ENCODE measurements at regions not wholly inside any gene's neighbourhood (a gene's known extent, or its start where the extent isn't known, plus 50 kb on each side); places are given as distances from the start of the nearest gene placed in this dataset.

- TF ChIP-seq USF1 (IDR thresholded peaks at IDR 0.05) (no peak), TEAD4 (IDR thresholded peaks at IDR 0.05) (no peak), EP300 (IDR thresholded peaks at IDR 0.05; ENCODE audit: borderline replicate concordance) (no peak), CREB1 (IDR thresholded peaks at IDR 0.05; ENCODE audit: low read depth) (no peak)
Observed at GRCh38 chr18:25898965-25899364, 191.4 kb downstream of the SS18 start.

- no peak for TF ChIP-seq ZBTB7A (IDR thresholded peaks at IDR 0.05; ENCODE audit: low read depth)
- TF ChIP-seq NFIC (IDR thresholded peaks at IDR 0.05) = no peak
- TF ChIP-seq CREB1 (IDR thresholded peaks at IDR 0.05; ENCODE audit: low read depth) = no peak
- no peak for TF ChIP-seq TEAD4 (IDR thresholded peaks at IDR 0.05)
- no peak for TF ChIP-seq TAF1 (IDR thresholded peaks at IDR 0.05; ENCODE audit: low read depth)
- no peak for TF ChIP-seq FOXM1 (IDR thresholded peaks at IDR 0.05; ENCODE audit: borderline replicate concordance, low read depth)
- TF ChIP-seq MAX (IDR thresholded peaks at IDR 0.05) = no peak
- no peak for TF ChIP-seq YY1 (IDR thresholded peaks at IDR 0.05; ENCODE audit: low read depth)
- TF ChIP-seq EP300 (IDR thresholded peaks at IDR 0.05; ENCODE audit: borderline replicate concordance) = no peak
- TF ChIP-seq USF1 (IDR thresholded peaks at IDR 0.05) = no peak
- TF ChIP-seq CEBPB (IDR thresholded peaks at IDR 0.05) = no peak
- no peak for TF ChIP-seq REST (IDR thresholded peaks at IDR 0.05; ENCODE audit: low read depth)
- no peak for TF ChIP-seq TCF12 (IDR thresholded peaks at IDR 0.05; ENCODE audit: low read depth)
- TF ChIP-seq RAD21 (IDR thresholded peaks at IDR 0.05; ENCODE audit: low read depth) = no peak
- TF ChIP-seq EGR1 (IDR thresholded peaks at IDR 0.05) = no peak
Observed at GRCh38 chr18:25896956-25897355, 193.5 kb downstream of the SS18 start.

- TF ChIP-seq RAD21 (IDR thresholded peaks at IDR 0.05; ENCODE audit: low read depth) = peak; percentile 79
- no peak for TF ChIP-seq TEAD4 (IDR thresholded peaks at IDR 0.05)
Observed at GRCh38 chr18:25896178-25896780, 194.1 kb downstream of the SS18 start.

GRCh38 chr18:25895518-25895917, 194.9 kb downstream of the SS18 start:
- TF ChIP-seq CREB1 (IDR thresholded peaks at IDR 0.05; ENCODE audit: low read depth) (no peak), CEBPB (IDR thresholded peaks at IDR 0.05) (no peak)

- TF ChIP-seq FOXM1 (IDR thresholded peaks at IDR 0.05; ENCODE audit: borderline replicate concordance, low read depth) = no peak
- no peak for TF ChIP-seq YY1 (IDR thresholded peaks at IDR 0.05; ENCODE audit: low read depth)
- TF ChIP-seq RAD21 (IDR thresholded peaks at IDR 0.05; ENCODE audit: low read depth) = no peak
- TF ChIP-seq EGR1 (IDR thresholded peaks at IDR 0.05) = no peak
- no peak for TF ChIP-seq CREB1 (IDR thresholded peaks at IDR 0.05; ENCODE audit: low read depth)
- TF ChIP-seq USF1 (IDR thresholded peaks at IDR 0.05) = no peak
- no peak for TF ChIP-seq TCF12 (IDR thresholded peaks at IDR 0.05; ENCODE audit: low read depth)
- no peak for TF ChIP-seq TEAD4 (IDR thresholded peaks at IDR 0.05)
- TF ChIP-seq CEBPB (IDR thresholded peaks at IDR 0.05) = no peak
- no peak for TF ChIP-seq EP300 (IDR thresholded peaks at IDR 0.05; ENCODE audit: borderline replicate concordance)
- TF ChIP-seq REST (IDR thresholded peaks at IDR 0.05; ENCODE audit: low read depth) = no peak
- no peak for TF ChIP-seq NFIC (IDR thresholded peaks at IDR 0.05)
- no peak for TF ChIP-seq TAF1 (IDR thresholded peaks at IDR 0.05; ENCODE audit: low read depth)
- TF ChIP-seq ZBTB7A (IDR thresholded peaks at IDR 0.05; ENCODE audit: low read depth) = no peak
- no peak for TF ChIP-seq MAX (IDR thresholded peaks at IDR 0.05)
Observed at GRCh38 chr18:25886283-25886682, 204.1 kb downstream of the SS18 start.

- TF ChIP-seq TCF12 (IDR thresholded peaks at IDR 0.05; ENCODE audit: low read depth) (no peak), REST (IDR thresholded peaks at IDR 0.05; ENCODE audit: low read depth) (no peak)
Observed at GRCh38 chr18:25883091-25883490, 207.3 kb downstream of the SS18 start.

Data from Ishikawa (cell line).